ENCODE measurements at regions not wholly inside any gene's neighbourhood (a gene's known extent, or its start where the extent isn't known, plus 50 kb on each side); places are given as distances from the start of the nearest gene placed in this dataset.
"Not testable (repeated sequence)": the region's sequence is repeated elsewhere in the genome, so short reads cannot be mapped to it uniquely, and the experiment has no call there.

GRCh38 chr5:1963941-1964451 is 81.3 kb upstream of the IRX4 start:
- no peak for DNase-seq
- CTCF ChIA-PET, result no interaction called here
- Mint-ChIP-seq H3K4me1 (no peaks in the 10 kb centered on the region), H3K36me3 (ENCODE audit: low read depth) (no peaks in the 10 kb centered on the region), H3K27ac (no peak overlapping the region), H3K4me3 (no peak overlapping the region), H3K27me3 (no peaks in the 10 kb centered on the region), H3K9me3 (no peaks in the 10 kb centered on the region)
- POLR2A ChIA-PET, result no interaction called here

GRCh38 chr5:1963358-1963757 is 80.6 kb upstream of the IRX4 start:
- Mint-ChIP-seq H3K9me3 (no peaks in the 10 kb centered on the region), H3K36me3 (ENCODE audit: low read depth) (no peaks in the 10 kb centered on the region), H3K4me1 (no peaks in the 10 kb centered on the region), H3K4me3 (no peak overlapping the region), H3K27me3 (no peaks in the 10 kb centered on the region), H3K27ac (no peak overlapping the region)
- DNase-seq, result no peak
- ChIA-PET CTCF (no interaction called here), POLR2A (no interaction called here)

- DNase-seq, result no peak
- Mint-ChIP-seq H3K4me1 (no peaks in the 10 kb centered on the region), H3K9me3 (no peaks in the 10 kb centered on the region), H3K27me3 (no peaks in the 10 kb centered on the region), H3K36me3 (ENCODE audit: low read depth) (no peaks in the 10 kb centered on the region), H3K27ac (no peak overlapping the region), H3K4me3 (no peak overlapping the region)
- ChIA-PET POLR2A (no interaction called here), CTCF (no interaction called here)
These were observed 80.1 kb upstream of the IRX4 start for GRCh38 chr5:1962619-1963355.

DNA sequence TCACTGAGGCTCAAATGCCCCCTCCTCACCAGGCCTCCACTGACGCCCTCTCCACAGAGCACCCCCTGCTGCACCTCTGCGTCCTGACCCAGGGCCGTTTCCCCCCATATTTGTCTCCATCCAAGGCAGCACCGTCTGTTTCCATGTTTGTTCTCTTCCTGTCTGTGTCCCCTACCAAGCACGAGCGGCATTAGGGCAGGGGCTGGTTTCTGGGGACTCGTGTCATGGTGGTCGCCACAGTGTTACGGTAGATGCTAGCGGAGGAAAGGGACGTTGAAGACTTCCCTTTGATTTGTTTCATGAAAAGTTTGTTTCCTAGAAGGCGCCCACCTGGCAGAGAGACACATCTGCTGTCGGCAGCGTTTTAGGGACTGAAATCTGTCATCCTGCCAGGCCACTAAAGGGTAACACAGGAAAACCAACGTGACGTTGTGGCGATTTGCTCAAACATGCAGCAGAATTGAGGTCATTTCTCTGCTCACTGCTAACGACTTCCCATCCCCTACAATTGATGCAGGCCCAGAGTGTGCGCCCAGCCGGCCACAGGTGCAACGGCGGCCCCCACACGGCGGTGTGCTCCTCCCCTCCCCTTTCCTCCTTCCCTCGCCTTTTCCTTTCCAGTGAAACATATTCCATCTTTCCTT is 79.3 kb upstream of the IRX4 start:
- no peak for DNase-seq
- Mint-ChIP-seq H3K27ac (no peak overlapping the region), H3K4me1 (no peaks in the 10 kb centered on the region), H3K36me3 (ENCODE audit: low read depth) (no peaks in the 10 kb centered on the region), H3K4me3 (no peak overlapping the region), H3K27me3 (no peaks in the 10 kb centered on the region), H3K9me3 (no peaks in the 10 kb centered on the region)
- POLR2A ChIA-PET, result no interaction called here
- CTCF ChIA-PET, result no interaction called here

DNA sequence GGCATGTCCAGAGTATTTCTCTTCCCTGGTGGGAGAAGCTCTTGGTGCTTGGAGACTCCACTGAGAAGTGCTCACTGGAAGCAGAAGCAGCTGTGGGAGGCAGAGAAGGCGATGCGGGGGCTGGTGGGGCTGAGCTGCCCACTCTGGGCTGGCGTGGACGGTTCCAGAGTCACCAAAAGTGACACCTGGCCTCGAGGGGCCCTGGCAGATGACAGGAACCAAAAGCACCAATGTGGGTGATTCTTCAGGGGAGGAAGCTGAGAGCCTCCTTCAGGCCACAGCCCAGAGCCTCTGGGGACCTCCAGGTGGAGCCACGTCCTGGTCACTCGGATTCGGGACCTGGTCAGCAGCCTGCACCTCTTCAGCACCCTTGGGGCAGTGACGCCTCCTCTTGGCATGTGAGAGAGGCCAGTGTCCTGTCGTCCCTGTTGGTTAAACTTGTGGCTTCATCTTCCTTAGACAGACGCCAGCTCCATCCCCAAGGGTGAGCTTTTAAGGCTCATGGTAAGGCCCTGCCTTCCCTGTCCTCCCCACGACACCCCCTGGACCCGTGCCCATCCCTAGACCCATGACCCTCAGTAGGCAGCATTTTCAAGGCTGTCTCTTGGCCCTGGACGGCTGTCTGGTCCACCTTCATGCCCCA is 78.7 kb upstream of the IRX4 start:
- no peaks in the 10 kb centered on the region for H3K36me3 Mint-ChIP-seq (ENCODE audit: low read depth)
- no peak for DNase-seq
- ChIA-PET POLR2A (no interaction called here), CTCF (no interaction called here)
- no peaks in the 10 kb centered on the region for H3K27me3 Mint-ChIP-seq
- H3K4me1 Mint-ChIP-seq, result no peaks in the 10 kb centered on the region
- H3K4me3 Mint-ChIP-seq, result no peak overlapping the region
- no peak overlapping the region for H3K27ac Mint-ChIP-seq
- no peaks in the 10 kb centered on the region for H3K9me3 Mint-ChIP-seq

GRCh38 chr5:1960595-1961303 is 78.0 kb upstream of the IRX4 start:
- Mint-ChIP-seq H3K27me3 (no peaks in the 10 kb centered on the region), H3K36me3 (ENCODE audit: low read depth) (no peaks in the 10 kb centered on the region), H3K4me3 (no peak overlapping the region), H3K9me3 (no peaks in the 10 kb centered on the region), H3K4me1 (no peaks in the 10 kb centered on the region), H3K27ac (no peak overlapping the region)
- CTCF ChIA-PET, result no interaction called here
- DNase-seq, result no peak
- POLR2A ChIA-PET, result no interaction called here

DNA sequence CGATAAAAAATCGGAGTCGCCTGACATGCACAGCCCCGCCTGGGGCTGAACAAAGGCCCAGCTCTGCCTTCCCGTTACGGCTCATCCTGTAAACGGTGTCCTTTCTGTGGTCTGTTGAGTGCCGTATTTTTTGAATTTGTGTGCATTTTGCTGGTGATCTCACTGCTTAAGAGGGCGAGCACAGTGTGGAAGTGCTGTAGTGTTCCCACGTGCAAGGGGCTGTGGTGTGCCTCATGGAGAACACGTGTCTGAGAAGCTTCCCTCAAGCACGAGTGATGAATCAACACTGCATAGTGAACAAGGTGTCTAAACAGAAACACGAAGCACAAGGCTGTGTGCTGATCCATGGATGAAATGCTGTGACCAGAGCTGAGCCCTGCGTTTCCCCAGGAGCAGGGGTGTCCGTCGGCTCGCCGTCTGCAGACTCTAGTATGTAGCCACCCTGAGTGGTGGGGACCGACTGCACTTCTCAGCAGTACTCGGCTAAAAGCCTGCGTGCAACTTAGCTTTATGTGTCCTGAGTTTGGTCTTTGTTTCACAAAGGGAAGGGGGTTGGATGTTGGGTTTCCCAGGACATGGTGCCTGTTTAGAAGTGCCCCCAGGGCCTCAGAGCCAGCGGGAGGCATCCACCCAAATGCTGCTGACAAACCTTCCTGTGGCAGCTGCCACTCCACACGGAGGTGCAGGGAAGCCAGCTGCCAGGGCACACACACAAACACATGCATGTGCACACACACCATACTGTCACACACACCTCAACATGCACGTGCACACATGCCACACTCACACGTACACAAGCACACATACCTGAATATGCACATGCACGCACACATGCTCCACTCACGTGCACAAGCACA is 77.2 kb upstream of the IRX4 start:
- Mint-ChIP-seq H3K27ac (no peak overlapping the region), H3K36me3 (ENCODE audit: low read depth) (no peaks in the 10 kb centered on the region), H3K9me3 (no peaks in the 10 kb centered on the region), H3K4me1 (no peaks in the 10 kb centered on the region), H3K4me3 (no peak overlapping the region), H3K27me3 (no peaks in the 10 kb centered on the region)
- POLR2A ChIA-PET, result no interaction called here
- no peak for DNase-seq
- CTCF ChIA-PET, result no interaction called here

- no peak overlapping the region for H3K27ac Mint-ChIP-seq
- POLR2A ChIA-PET, result no interaction called here
- CTCF ChIA-PET, result no interaction called here
These were observed 76.5 kb upstream of the IRX4 start for GRCh38 chr5:1959231-1959630.

GRCh38 chr5:1958211-1959010 is 75.7 kb upstream of the IRX4 start:
- Mint-ChIP-seq H3K9me3 (no peaks in the 10 kb centered on the region), H3K4me1 (no peaks in the 10 kb centered on the region), H3K27ac (no peak overlapping the region), H3K36me3 (ENCODE audit: low read depth) (no peaks in the 10 kb centered on the region), H3K27me3 (peaks cover under 1% of the 10 kb centered on the region), H3K4me3 (no peak overlapping the region)
- CTCF ChIA-PET, result no interaction called here
- DNase-seq, result no peak
- POLR2A ChIA-PET, result no interaction called here

More at GRCh38 chr5:1959231-1959630, 76.5 kb upstream of the IRX4 start:
- no peaks in the 10 kb centered on the region for H3K9me3 Mint-ChIP-seq
- H3K36me3 Mint-ChIP-seq (ENCODE audit: low read depth), result no peaks in the 10 kb centered on the region
- H3K27me3 Mint-ChIP-seq, result no peaks in the 10 kb centered on the region
- H3K4me3 Mint-ChIP-seq, result no peak overlapping the region
- no peak for DNase-seq
- H3K4me1 Mint-ChIP-seq, result no peaks in the 10 kb centered on the region

DNA sequence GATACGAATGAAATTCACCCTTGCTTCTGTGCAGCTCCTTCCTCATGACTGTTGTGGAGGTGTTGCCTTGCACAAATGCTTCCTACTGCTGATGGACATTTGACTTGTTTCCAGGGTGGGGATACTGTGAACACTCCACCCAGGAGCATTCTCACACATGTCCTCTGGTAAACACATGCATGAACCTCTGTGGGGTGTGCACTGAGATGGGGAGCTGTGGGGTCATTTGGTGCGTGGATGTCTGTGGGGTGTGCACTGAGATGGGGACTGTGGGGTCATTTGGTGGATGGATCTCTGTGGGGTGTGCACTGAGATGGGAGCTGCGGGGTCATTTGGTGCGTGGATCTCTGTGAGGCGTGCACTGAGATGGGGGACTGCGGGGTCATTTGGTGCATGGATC is 72.9 kb upstream of the IRX4 start:
- no peak for DNase-seq
- Mint-ChIP-seq H3K4me3 (no peak overlapping the region), H3K36me3 (ENCODE audit: low read depth) (no peaks in the 10 kb centered on the region), H3K27ac (no peak overlapping the region), H3K27me3 (peaks cover 5% of the 10 kb centered on the region), H3K4me1 (no peaks in the 10 kb centered on the region), H3K9me3 (no peaks in the 10 kb centered on the region)
- POLR2A ChIA-PET, result no interaction called here
- CTCF ChIA-PET, result no interaction called here

- DNase-seq; H3K36me3 Mint-ChIP-seq (ENCODE audit: low read depth); H3K27me3 Mint-ChIP-seq; H3K9me3 Mint-ChIP-seq; POLR2A ChIA-PET; H3K4me3 Mint-ChIP-seq; H3K27ac Mint-ChIP-seq; CTCF ChIA-PET; H3K4me1 Mint-ChIP-seq: not testable (repeated sequence)
These were observed 71.0 kb upstream of the IRX4 start for GRCh38 chr5:1953710-1954109.

DNA sequence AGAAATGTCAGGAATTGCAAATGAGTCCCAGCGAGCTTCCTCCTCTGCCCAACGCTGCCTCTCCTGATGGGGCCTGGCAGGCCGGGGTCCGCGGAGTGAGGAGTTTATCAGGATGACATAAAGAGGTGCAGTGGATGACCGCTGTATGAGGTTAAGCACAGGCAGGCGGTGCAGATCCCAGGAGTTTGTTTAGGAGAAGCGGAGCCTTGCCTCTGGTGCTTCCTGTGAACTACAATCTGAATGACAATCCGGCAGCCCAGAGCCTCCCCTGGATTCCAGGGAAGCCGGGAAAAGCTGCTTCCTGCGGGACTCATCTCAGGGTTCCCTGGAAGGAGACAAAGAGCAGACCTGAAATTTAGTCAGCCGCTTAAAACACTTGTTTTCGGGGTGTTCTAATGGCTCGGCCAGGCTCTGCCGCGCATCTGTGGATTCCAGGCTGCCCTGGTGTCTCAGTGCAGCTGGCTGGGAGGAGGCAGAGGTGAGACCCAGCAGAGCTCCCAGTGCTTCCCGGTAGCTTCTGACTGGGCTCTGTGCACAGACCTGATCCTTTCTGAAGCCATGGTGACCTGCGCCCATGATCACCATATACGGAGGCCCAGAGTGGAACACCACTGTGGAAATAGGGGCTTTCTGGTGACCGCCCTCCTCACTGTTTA is 69.8 kb upstream of the IRX4 start:
- H3K4me1 Mint-ChIP-seq, result no peaks in the 10 kb centered on the region
- no peak for DNase-seq
- H3K27me3 Mint-ChIP-seq, result peaks cover 5% of the 10 kb centered on the region
- H3K27ac Mint-ChIP-seq, result no peak overlapping the region
- POLR2A ChIA-PET, result no interaction called here
- no peaks in the 10 kb centered on the region for H3K9me3 Mint-ChIP-seq
- CTCF ChIA-PET, result no interaction called here
- H3K36me3 Mint-ChIP-seq (ENCODE audit: low read depth), result no peaks in the 10 kb centered on the region
- H3K4me3 Mint-ChIP-seq, result no peak overlapping the region
